Smooth muscle cell (in vitro differentiated cells): ENCODE measurements at regions not wholly inside any gene's neighbourhood (a gene's known extent, or its start where the extent isn't known, plus 50 kb on each side); places are given as distances from the start of the nearest gene placed in this dataset.

Experiments used
- DNase-seq: peaks from one replicate; lab custom pipeline; 2025; ENCODE audit not compliant: unreplicated experiment; lab: John Stamatoyannopoulos, UW
- H2AFZ ChIP-seq: fragments of 200-600 bp; sonication (generic); 2 replicates; pipeline ENCODE4 v1.6.0; 2016; ENCODE audit warnings: antibody characterized with exemption, low read depth, mild to moderate bottlenecking
- H3F3A ChIP-seq: fragments of 200-600 bp; sonication (generic); 2 replicates; pipeline ENCODE4 v1.6.0; 2017; ENCODE audit warnings: antibody characterized with exemption, low read depth
- H3K27ac ChIP-seq: fragments of 200-600 bp; sonication (generic); 2 replicates; pipeline ENCODE4 v1.5.1; 2016; ENCODE audit warnings: low read depth, mild to moderate bottlenecking
- H3K27me3 ChIP-seq: fragments of 200-600 bp; sonication (generic); 2 replicates; pipeline ENCODE4 v1.6.1; 2016; ENCODE audit warnings: low read depth, mild to moderate bottlenecking
- H3K36me3 ChIP-seq: fragments of 200-600 bp; sonication (generic); 2 replicates; pipeline ENCODE4 v1.5.1; 2016; ENCODE audit warnings: low read depth
- H3K4me1 ChIP-seq: fragments of 200-600 bp; sonication (generic); 2 replicates; pipeline ENCODE4 v1.5.1; 2016; ENCODE audit warnings: low read depth
- H3K4me2 ChIP-seq: fragments of 200-600 bp; sonication (generic); 2 replicates; pipeline ENCODE4 v1.6.0; 2016; ENCODE audit warnings: mild to moderate bottlenecking
- H3K4me3 ChIP-seq: fragments of 200-600 bp; sonication (generic); 2 replicates; pipeline ENCODE4 v1.5.1; 2016; ENCODE audit warnings: mild to moderate bottlenecking
- H3K79me2 ChIP-seq: fragments of 200-600 bp; sonication (generic); 2 replicates; pipeline ENCODE4 v1.6.0; 2016; ENCODE audit warnings: low read depth, mild to moderate bottlenecking
- H3K9ac ChIP-seq: fragments of 200-600 bp; sonication (generic); 2 replicates; pipeline ENCODE4 v1.6.0; 2016; ENCODE audit warnings: low read depth
- H3K9me3 ChIP-seq: fragments of 200-600 bp; sonication (generic); replicated peaks from 2 replicates; pipeline ENCODE4 v1.5.1; 2016; ENCODE audit warnings: low read depth
- H4K20me1 ChIP-seq: fragments of 200-600 bp; sonication (generic); 2 replicates; pipeline ENCODE4 v1.6.0; 2016; ENCODE audit warnings: low read depth
- WGBS: methylation state at CpG from one replicate; pipeline ENCODE4 v1.1.7; 2016; ENCODE audit warnings: low lambda C conversion rate; 5-methylcytosine and 5-hydroxymethylcytosine counted together
- TF ChIP-seq, protein P1 (sequence below): fragments of 200-600 bp; sonication (generic); IDR thresholded peaks from 2 replicates; pipeline ENCODE4 v1.5.1; 2017; ENCODE audit warnings: borderline replicate concordance, mild to moderate bottlenecking, antibody characterized with exemption; ENCODE audit not compliant: insufficient read depth, poor library complexity, severe bottlenecking

- H3K4me1 ChIP-seq: no peaks in the 10 kb centered on the region
- TF ChIP-seq, protein P1, sequence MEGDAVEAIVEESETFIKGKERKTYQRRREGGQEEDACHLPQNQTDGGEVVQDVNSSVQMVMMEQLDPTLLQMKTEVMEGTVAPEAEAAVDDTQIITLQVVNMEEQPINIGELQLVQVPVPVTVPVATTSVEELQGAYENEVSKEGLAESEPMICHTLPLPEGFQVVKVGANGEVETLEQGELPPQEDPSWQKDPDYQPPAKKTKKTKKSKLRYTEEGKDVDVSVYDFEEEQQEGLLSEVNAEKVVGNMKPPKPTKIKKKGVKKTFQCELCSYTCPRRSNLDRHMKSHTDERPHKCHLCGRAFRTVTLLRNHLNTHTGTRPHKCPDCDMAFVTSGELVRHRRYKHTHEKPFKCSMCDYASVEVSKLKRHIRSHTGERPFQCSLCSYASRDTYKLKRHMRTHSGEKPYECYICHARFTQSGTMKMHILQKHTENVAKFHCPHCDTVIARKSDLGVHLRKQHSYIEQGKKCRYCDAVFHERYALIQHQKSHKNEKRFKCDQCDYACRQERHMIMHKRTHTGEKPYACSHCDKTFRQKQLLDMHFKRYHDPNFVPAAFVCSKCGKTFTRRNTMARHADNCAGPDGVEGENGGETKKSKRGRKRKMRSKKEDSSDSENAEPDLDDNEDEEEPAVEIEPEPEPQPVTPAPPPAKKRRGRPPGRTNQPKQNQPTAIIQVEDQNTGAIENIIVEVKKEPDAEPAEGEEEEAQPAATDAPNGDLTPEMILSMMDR: no peak
- no peaks in the 10 kb centered on the region for H3F3A ChIP-seq
- no peak overlapping the region for H3K27ac ChIP-seq
- no peak overlapping the region for H3K9ac ChIP-seq
- H3K9me3 ChIP-seq: no peaks in the 10 kb centered on the region
- peak overlapping the region; percentile 28 for H2AFZ ChIP-seq
- no peaks in the 10 kb centered on the region for H3K79me2 ChIP-seq
- DNase-seq: no peak
- no peaks in the 10 kb centered on the region for H4K20me1 ChIP-seq
- H3K36me3 ChIP-seq: no peaks in the 10 kb centered on the region
- H3K27me3 ChIP-seq: no peaks in the 10 kb centered on the region
- no peak overlapping the region for H3K4me2 ChIP-seq
- 90% methylated on average over 1 of the region's 1 CpG for WGBS
- no peak overlapping the region for H3K4me3 ChIP-seq
These were observed 476.7 kb downstream of the LTN1 start for GRCh38 chr21:28516021-28516420.

DNA sequence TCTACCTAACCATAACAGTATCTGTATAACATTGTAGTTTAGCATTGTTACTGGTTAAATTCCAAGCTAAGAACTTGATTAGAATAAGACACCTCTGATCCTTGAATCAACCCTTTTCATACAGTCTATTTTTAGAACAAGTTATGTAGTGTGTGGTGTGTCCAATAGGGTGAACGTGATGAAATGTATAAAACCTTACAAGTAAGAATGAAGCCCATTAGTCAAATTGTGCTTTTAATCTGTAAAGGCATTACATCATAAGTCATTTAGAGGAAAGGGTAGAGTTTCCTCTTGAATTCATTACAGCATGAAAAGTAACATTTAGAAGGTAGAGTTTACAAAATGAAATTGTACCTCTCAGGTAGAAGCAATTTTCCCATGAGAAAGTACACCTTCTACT lies 479.2 kb downstream of the LTN1 start:
- 70% methylated on average over 1 of the region's 1 CpG for WGBS
- TF ChIP-seq, protein P1: no peak
- Histone ChIP-seq H4K20me1 (no peaks in the 10 kb centered on the region), H3K36me3 (no peaks in the 10 kb centered on the region), H3K4me2 (no peak overlapping the region), H2AFZ (no peak overlapping the region), H3K4me3 (no peak overlapping the region), H3K79me2 (no peaks in the 10 kb centered on the region), H3K27ac (no peak overlapping the region), H3K27me3 (no peaks in the 10 kb centered on the region), H3K9ac (no peak overlapping the region), H3K4me1 (no peaks in the 10 kb centered on the region), H3F3A (no peaks in the 10 kb centered on the region), H3K9me3 (no peaks in the 10 kb centered on the region)
- DNase-seq: no peak

- H3K36me3 ChIP-seq: no peaks in the 10 kb centered on the region
- H3K27me3 ChIP-seq: no peaks in the 10 kb centered on the region
- WGBS: 49% methylated on average over 3 of the region's 3 CpGs
- H4K20me1 ChIP-seq: no peaks in the 10 kb centered on the region
- no peaks in the 10 kb centered on the region for H3K9me3 ChIP-seq
- H2AFZ ChIP-seq: peak overlapping the region; percentile 52
- DNase-seq: no peak
- H3K4me3 ChIP-seq: no peak overlapping the region
- H3F3A ChIP-seq: no peaks in the 10 kb centered on the region
- H3K27ac ChIP-seq: no peak overlapping the region
- TF ChIP-seq, protein P1: no peak
- no peaks in the 10 kb centered on the region for H3K4me1 ChIP-seq
- H3K4me2 ChIP-seq: no peak overlapping the region
- no peaks in the 10 kb centered on the region for H3K79me2 ChIP-seq
- no peak overlapping the region for H3K9ac ChIP-seq
These were observed 483.6 kb downstream of the LTN1 start for GRCh38 chr21:28509031-28509430.

DNA sequence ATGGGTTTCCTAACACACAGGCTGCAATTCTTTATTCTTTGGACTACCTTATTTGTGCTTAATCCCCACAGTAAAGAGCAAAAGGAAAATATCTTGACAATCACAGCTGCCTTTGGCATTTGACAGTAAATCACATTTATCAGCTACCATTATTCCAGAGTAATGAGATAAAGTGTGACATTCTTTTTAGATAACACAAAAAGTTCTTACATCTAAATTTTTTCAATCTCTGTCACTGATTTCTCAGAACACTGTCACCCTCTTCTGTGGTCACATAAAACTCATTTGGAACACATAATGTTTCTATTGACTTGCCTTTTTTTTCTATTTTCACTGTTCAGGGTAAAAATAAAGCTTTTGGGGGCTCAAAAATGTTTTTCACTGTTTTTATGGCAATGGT lies 484.6 kb downstream of the LTN1 start:
- DNase-seq: no peak
- Histone ChIP-seq H3K27ac (no peak overlapping the region), H3K9ac (no peak overlapping the region), H3K9me3 (no peaks in the 10 kb centered on the region), H4K20me1 (no peaks in the 10 kb centered on the region), H3K4me2 (no peak overlapping the region), H3K4me1 (no peaks in the 10 kb centered on the region), H3K4me3 (no peak overlapping the region), H3K36me3 (no peaks in the 10 kb centered on the region), H3K79me2 (no peaks in the 10 kb centered on the region), H3F3A (no peaks in the 10 kb centered on the region), H3K27me3 (no peaks in the 10 kb centered on the region), H2AFZ (no peak overlapping the region)
- TF ChIP-seq, protein P1: no peak
